Erythroblast (primary cell): ENCODE measurements at regions not wholly inside any gene's neighbourhood (a gene's known extent, or its start where the extent isn't known, plus 50 kb on each side); places are given as distances from the start of the nearest gene placed in this dataset.

ENCODE experiments used
- GATA1 ChIP-seq: IDR thresholded peaks from 2 replicates; pipeline ENCODE4 v1.6.1; 2011; ENCODE audit warnings: low read depth, mild to moderate bottlenecking, control low read depth, low read length, moderate library complexity
- POLR2A ChIP-seq: IDR thresholded peaks from 2 replicates; pipeline ENCODE4 v1.6.1; 2011; ENCODE audit warnings: mild to moderate bottlenecking, low read length

DNA sequence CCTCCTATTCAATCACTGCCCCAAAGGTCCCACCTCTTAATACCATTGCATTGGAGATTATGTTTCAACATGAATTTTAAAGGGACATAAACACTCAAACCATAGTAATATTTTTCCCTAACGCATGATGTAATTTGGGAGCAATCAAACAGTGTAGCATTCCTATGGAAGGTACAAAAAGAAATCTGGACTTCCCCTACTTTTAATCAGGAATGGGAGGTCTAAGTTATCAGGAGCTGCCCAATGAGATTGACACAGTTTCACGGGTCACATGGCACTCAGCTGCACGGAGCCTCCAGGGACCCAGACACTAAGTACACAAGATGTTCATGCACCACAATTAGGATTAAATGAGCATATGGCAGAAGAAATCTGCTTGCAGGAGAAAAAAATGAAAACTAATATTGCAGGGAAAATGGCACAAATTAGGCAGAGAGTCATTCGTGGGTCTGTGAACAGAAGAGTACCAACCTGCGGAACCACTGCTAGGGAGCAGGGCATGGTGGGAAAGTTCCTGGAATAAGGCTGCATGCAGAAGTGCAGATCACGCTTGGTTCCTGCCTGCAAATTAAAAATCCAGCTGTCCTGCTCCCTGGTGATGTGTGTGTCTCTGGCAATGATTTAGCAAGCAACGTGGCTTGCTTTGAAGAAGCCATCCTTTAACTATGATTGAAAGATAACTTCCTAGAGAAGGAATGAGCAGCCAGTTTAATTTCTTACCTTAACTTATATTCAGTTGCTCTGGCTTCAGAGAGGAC, 326.6 kb upstream of the ID2 start:
- TF ChIP-seq POLR2A (no peak), GATA1 (no peak)
